MM.1S (cell line): ENCODE measurements at regions not wholly inside any gene's neighbourhood (a gene's known extent, or its start where the extent isn't known, plus 50 kb on each side); places are given as distances from the start of the nearest gene placed in this dataset.

ENCODE experiments used
- DNase-seq: peaks from one replicate; pipeline ENCODE4 v3.0.0-alpha.2; 2015
- H2AFZ ChIP-seq: fragments of 300-600 bp; sonication (generic); 2 replicates; pipeline ENCODE4 v1.6.0; 2016; ENCODE audit warnings: antibody characterized with exemption, low read length
- H3F3A ChIP-seq: fragments of 300-600 bp; sonication (generic); 2 replicates; pipeline ENCODE4 v1.6.1; 2016; ENCODE audit warnings: mild to moderate bottlenecking, antibody characterized with exemption, low read length, moderate library complexity, mixed read lengths; ENCODE audit not compliant: insufficient read depth
- H3K27ac ChIP-seq: fragments of 300-600 bp; sonication (generic); 2 replicates; pipeline ENCODE4 v1.5.1; 2016; ENCODE audit warnings: mild to moderate bottlenecking, low read length
- H3K27me3 ChIP-seq: fragments of 300-600 bp; sonication (generic); replicated peaks from 2 replicates; pipeline ENCODE4 v1.6.0; 2016; ENCODE audit warnings: low read length; ENCODE audit not compliant: insufficient read depth
- H3K36me3 ChIP-seq: fragments of 300-600 bp; sonication (generic); replicated peaks from 2 replicates; pipeline ENCODE4 v1.6.1; 2016; ENCODE audit warnings: mild to moderate bottlenecking, low read length, mixed read lengths; ENCODE audit not compliant: insufficient read depth
- H3K4me1 ChIP-seq: fragments of 300-600 bp; sonication (generic); 2 replicates; pipeline ENCODE4 v1.6.1; 2016; ENCODE audit warnings: low read length, mixed read lengths
- H3K4me2 ChIP-seq: fragments of 300-600 bp; sonication (generic); 2 replicates; pipeline ENCODE4 v1.6.0; 2016; ENCODE audit warnings: low read depth, low read length
- H3K4me3 ChIP-seq: fragments of 300-600 bp; sonication (generic); 2 replicates; pipeline ENCODE4 v1.5.1; 2016; ENCODE audit warnings: low read length, mixed read lengths
- H3K79me2 ChIP-seq: fragments of 300-600 bp; sonication (generic); 2 replicates; pipeline ENCODE4 v1.6.1; 2016; ENCODE audit warnings: mixed run types, low read length, mixed read lengths
- H3K9ac ChIP-seq: fragments of 300-600 bp; sonication (generic); 2 replicates; pipeline ENCODE4 v1.6.1; 2016; ENCODE audit warnings: low read length, mixed read lengths
- H3K9me2 ChIP-seq: fragments of 300-600 bp; sonication (generic); replicated peaks from 2 replicates; pipeline ENCODE4 v1.6.1; 2016; ENCODE audit warnings: mild to moderate bottlenecking, low read length, mixed read lengths; ENCODE audit not compliant: insufficient read depth
- H3K9me3 ChIP-seq: fragments of 300-600 bp; sonication (generic); replicated peaks from 2 replicates; pipeline ENCODE4 v1.6.1; 2016; ENCODE audit warnings: mild to moderate bottlenecking, low read length, mixed read lengths; ENCODE audit not compliant: insufficient read depth
- H4K20me1 ChIP-seq: fragments of 300-600 bp; sonication (generic); 2 replicates; pipeline ENCODE4 v1.6.1; 2016; ENCODE audit warnings: mild to moderate bottlenecking, low read length, moderate library complexity, mixed read lengths; ENCODE audit not compliant: insufficient read depth
- CTCF ChIP-seq: fragments of 300-600 bp; sonication (generic); IDR thresholded peaks from 2 replicates; pipeline ENCODE4 v1.5.1; 2016; ENCODE audit warnings: antibody characterized with exemption, low read length, mixed read lengths
- EZH2 ChIP-seq: fragments of 300-600 bp; sonication (generic); optimal IDR thresholded peaks from 2 replicates; pipeline ENCODE3; 2017; ENCODE audit warnings: low read depth, mild to moderate bottlenecking, antibody characterized with exemption, low read length, mixed read lengths
- EZH2phosphoT487 ChIP-seq: fragments of 300-600 bp; sonication (generic); IDR thresholded peaks from 2 replicates; pipeline ENCODE4 v1.6.1; 2018; ENCODE audit warnings: antibody characterized with exemption, low read length

GRCh38 chr6:99137314-99137713 lies 189.6 kb upstream of the FBXL4 start:
- no peaks in the 10 kb centered on the region for H3K36me3 ChIP-seq
- H3K4me3 ChIP-seq, result no peak overlapping the region
- H3K79me2 ChIP-seq, result no peaks in the 10 kb centered on the region
- no peaks in the 10 kb centered on the region for H3F3A ChIP-seq
- no peak overlapping the region for H3K4me2 ChIP-seq
- DNase-seq, result no peak
- no peak overlapping the region for H3K27ac ChIP-seq
- no peak overlapping the region for H2AFZ ChIP-seq
- H3K27me3 ChIP-seq, result no peaks in the 10 kb centered on the region
- H3K4me1 ChIP-seq, result no peaks in the 10 kb centered on the region
- no peaks in the 10 kb centered on the region for H3K9me3 ChIP-seq
- no peaks in the 10 kb centered on the region for H3K9me2 ChIP-seq
- no peaks in the 10 kb centered on the region for H4K20me1 ChIP-seq
- H3K9ac ChIP-seq, result no peak overlapping the region
- TF ChIP-seq CTCF (no peak), EZH2 (no peak), EZH2phosphoT487 (no peak)

GRCh38 chr6:99136488-99136887 lies 188.7 kb upstream of the FBXL4 start:
- Histone ChIP-seq H3K79me2 (no peaks in the 10 kb centered on the region), H3K36me3 (no peaks in the 10 kb centered on the region), H4K20me1 (no peaks in the 10 kb centered on the region), H3F3A (no peaks in the 10 kb centered on the region), H3K4me1 (no peaks in the 10 kb centered on the region), H3K9ac (no peak overlapping the region), H3K9me3 (no peaks in the 10 kb centered on the region), H3K9me2 (no peaks in the 10 kb centered on the region), H3K27me3 (no peaks in the 10 kb centered on the region), H3K27ac (no peak overlapping the region), H3K4me2 (no peak overlapping the region), H3K4me3 (no peak overlapping the region), H2AFZ (no peak overlapping the region)
- no peak for DNase-seq
- TF ChIP-seq CTCF (no peak), EZH2 (no peak), EZH2phosphoT487 (no peak)

GRCh38 chr6:99132026-99132635 lies 184.4 kb upstream of the FBXL4 start:
- no peak overlapping the region for H2AFZ ChIP-seq
- H3F3A ChIP-seq, result no peaks in the 10 kb centered on the region
- no peaks in the 10 kb centered on the region for H3K4me1 ChIP-seq
- no peak overlapping the region for H3K27ac ChIP-seq
- no peak overlapping the region for H3K4me3 ChIP-seq
- no peaks in the 10 kb centered on the region for H3K27me3 ChIP-seq
- no peak overlapping the region for H3K4me2 ChIP-seq
- no peaks in the 10 kb centered on the region for H3K79me2 ChIP-seq
- no peaks in the 10 kb centered on the region for H3K9me3 ChIP-seq
- no peaks in the 10 kb centered on the region for H4K20me1 ChIP-seq
- no peak overlapping the region for H3K9ac ChIP-seq
- H3K36me3 ChIP-seq, result no peaks in the 10 kb centered on the region
- no peaks in the 10 kb centered on the region for H3K9me2 ChIP-seq
- no peak for TF ChIP-seq CTCF
- TF ChIP-seq EZH2phosphoT487, result no peak
- no peak for TF ChIP-seq EZH2
- no peak for DNase-seq
